ENCODE measurements at regions not wholly inside any gene's neighbourhood (a gene's known extent, or its start where the extent isn't known, plus 50 kb on each side); places are given as distances from the start of the nearest gene placed in this dataset.

GRCh38 chr15:38648121-38648843 is 83.7 kb upstream of the RASGRP1 start:
- DNase-seq, result no peak

DNA sequence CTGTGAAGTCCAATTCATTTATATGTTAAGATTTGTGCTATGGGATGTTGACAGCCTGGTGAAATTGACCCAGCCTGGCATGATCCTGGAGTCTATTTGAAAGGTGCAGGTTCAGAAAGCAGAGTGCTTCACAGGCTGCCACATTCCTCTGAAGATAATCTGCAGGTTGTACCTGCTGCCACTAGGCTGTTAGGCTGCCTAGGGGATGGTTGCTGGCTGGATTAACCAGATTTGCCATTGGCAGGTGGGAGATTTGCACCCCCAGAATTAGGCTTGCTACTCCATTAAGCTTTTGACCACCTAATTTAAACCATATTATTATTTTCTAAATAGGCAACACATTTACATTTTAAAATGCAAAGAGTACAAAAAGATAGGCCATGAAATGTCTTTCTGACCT is 85.8 kb upstream of the RASGRP1 start:
- no peak for DNase-seq

DNA sequence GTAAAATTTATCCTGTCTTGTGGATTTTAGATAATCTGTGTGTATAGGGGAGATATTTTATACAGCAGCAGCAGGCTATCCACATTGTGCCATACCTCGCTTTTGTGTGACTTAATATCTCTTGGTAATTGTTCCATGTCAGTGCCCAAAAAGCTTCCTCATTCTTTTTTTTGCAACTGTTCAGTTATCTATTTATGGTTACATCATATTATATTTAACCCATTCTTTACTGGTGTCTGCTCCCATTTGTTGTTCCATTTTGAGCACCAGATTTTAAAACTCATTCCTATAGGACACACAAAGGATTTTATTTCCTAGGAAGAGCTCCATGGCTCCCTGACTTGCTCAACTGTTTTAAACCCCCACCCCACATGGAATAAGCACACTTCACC is 86.3 kb upstream of the RASGRP1 start:
- DNase-seq, result no peak

DNA sequence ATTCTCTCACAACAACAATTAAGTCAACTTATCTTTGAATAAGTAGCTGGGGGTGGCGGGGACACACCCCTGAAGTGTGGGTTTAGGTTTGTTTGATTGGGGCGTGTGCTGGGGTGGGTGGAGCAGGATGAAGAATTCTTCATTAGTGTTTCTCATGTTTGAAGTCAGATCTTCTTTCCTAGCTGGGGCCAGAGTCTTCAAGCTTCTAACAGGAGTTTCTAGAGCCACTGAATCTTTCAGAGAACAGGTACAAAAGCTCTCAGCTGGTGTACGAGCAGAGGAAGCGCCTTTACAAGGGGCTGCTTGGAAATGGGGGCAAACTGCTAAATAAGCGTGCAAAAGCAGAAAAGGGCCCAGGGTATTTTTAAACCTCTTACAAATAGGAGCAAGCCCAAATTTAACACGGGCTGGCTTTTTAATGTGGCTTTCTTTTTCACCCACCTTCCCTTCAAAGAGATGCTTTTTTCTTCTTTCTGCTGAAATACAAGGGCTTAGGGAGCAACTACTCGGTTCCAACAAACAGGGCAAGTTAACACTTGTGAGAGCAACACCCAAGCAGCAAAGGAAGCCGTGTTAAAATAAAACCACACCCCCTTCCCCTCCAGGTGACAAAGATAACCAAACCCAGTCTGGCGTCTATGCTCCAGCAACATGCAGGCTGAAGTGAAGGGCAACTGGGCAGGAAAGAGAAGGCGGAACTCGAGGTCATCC is 86.9 kb upstream of the RASGRP1 start:
- no peak for DNase-seq

DNA sequence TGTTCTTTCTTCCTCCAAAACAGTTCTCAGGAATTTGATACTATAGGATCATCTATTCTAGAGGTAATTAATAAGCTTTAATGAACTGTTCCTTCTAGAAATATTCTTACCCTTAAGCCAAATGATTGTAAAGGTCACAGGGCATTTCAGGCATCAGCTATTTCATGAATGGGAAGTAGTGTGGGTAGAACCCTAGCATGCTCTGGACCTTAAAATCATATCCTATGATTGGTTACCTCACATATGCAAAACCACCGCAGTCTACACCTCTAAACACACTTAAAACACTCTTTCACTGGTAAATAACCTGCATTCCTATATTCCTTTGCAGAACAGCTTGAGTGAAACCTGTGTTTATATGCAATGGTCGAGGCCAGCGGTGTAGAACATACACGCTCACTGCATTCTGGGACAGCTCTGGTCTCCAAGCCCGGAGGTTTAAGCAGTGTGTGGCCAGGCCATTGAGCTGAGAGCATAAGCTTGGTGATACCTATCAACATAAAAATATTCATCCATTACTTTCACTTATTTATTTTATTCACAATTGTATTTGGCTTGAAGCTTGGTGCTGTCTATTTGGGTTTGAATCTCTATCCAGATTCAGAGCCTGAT is 87.7 kb upstream of the RASGRP1 start:
- DNase-seq, result no peak

- DNase-seq, result no peak
Measured at GRCh38 chr15:38652998-38653397, 88.4 kb upstream of the RASGRP1 start.

DNA sequence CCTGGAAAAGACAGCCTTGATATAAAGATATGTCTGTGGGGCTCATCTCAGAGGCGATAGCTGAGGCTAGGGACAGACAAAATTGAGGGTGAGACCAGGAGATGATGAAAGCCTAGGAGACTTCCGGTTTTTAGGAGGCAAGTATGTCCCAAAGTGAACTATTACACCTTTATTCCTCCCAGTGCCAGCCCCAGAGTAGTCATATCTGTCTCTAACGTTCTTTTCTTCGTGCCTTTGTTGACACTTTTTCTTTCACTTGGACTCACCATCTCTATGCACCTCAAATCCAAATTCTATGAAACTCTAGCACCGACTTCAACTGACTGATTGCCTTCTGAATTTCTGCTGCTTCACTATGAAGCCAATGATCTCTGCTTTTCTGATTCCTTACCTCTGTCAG is 93.8 kb upstream of the RASGRP1 start:
- DNase-seq, result no peak

- DNase-seq, result no peak
Measured at GRCh38 chr15:38660738-38661137, 96.1 kb upstream of the RASGRP1 start.

- DNase-seq, result no peak
Measured at GRCh38 chr15:38662033-38662802, 97.6 kb upstream of the RASGRP1 start.

- no peak for DNase-seq
Measured at GRCh38 chr15:38662805-38663204, 98.2 kb upstream of the RASGRP1 start.

DNA sequence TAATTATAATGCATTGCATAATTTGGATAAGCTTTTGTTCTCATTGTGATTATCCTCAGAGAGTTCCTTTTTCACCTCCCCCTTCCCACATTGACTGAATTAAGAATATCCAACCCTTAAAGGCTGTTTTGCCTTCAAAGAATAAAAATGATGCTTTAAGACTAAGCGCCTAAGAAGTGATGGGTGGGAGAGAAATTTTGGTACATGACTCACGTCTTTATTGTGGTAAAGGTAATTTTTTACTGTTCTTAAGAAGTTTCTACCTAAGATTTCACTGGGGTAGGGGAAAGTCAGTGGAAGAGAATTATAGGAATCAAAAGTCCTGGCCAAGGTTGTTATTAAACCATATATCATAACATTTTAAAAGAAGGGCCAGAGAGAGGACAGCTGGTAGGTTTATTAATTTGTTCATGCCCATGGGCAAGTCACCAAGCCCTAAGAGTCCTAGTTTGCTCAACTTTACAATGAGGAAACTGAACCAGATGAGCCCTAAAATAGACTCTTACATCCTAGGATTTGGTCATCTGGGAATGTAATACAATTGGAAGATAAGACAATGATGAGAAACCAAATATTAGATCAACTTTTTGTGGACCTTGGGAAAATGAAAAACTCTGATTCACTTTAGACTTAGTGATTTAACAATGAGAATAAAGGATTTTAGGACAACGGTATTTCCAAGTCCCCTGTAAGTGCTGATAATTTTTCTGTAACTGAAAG is 101.1 kb upstream of the RASGRP1 start:
- DNase-seq, result no peak

DNA sequence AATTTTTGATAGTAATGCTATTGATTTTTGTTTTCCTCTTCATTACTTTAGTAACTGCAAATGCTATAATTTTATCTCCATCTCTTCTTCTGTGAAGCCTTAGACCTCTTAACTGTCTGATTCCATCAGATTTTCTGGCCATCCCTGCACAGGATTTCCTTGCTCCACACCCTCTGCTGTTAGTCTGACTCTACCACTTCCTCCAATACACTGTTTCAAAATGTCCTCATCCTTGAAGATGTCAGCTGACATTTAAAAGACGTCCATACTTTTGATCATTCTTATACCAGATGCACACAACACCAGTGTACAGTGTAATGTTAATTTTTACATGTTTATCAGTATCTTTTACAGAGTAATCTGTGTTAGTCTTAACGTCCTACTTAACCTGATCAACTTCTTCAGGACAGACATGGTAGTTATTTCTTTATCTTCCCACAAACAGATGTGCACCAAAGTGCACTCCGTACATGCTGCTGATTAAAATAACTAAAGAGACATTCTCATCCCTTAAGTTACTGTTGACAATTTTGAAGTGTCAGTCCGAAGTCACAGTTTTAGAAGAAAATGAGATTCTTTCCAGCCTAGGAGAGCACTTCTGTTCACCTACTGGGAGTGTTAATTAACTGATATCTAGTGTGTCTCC is 102.4 kb upstream of the RASGRP1 start:
- DNase-seq, result no peak

DNA sequence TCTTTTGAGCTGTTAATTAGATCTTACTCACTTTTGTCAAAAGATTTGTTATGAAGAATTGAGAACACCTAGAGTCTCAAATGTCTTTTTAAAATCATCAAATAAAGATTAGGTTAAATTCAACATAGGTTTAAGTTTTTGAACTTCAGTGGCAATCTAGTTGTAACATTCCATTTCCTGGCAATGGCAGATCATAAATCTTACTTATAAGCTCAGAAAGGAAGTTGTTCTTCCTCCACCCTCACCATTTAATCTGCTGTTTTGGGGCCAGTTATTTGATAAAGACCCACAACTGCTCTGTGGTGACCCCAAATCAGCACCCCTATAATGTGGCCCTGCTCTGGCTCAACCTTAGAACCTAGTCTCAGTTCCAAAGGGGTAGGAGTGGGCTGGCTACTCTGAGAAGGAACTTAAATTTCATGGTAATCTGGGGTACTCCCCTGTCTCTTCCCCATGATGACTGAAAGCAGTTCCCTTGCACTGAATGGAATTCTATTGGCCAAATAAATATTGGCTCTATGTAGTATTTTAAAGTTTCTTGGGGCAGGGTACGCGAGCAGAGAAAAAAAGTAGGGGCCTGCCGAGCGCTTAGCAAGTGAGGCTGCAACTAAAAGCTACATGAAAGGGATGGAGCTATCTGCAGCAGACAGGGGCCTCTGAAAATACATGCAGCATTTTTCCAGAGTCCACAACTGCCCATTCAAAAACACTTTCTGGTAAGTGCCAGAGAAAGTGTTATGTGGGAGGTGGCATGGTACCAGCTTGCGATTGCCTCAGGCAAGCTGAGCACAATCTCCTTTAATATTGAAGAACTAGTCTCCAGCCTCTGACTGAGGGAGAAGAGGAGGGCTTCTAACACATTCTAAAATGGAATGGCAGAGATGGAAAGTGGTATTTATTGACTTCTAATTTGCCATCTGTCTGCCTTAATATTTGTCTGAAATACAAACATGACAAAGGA is 103.6 kb upstream of the RASGRP1 start:
- no peak for DNase-seq

GRCh38 chr15:38668898-38669391 is 104.3 kb upstream of the RASGRP1 start:
- no peak for DNase-seq

GRCh38 chr15:38670128-38671005 is 105.8 kb upstream of the RASGRP1 start:
- no peak for DNase-seq

- DNase-seq, result no peak
Measured at GRCh38 chr15:38671006-38671387, 106.4 kb upstream of the RASGRP1 start.

- no peak for DNase-seq
Measured at GRCh38 chr15:38671675-38672254, 107.2 kb upstream of the RASGRP1 start.

DNA sequence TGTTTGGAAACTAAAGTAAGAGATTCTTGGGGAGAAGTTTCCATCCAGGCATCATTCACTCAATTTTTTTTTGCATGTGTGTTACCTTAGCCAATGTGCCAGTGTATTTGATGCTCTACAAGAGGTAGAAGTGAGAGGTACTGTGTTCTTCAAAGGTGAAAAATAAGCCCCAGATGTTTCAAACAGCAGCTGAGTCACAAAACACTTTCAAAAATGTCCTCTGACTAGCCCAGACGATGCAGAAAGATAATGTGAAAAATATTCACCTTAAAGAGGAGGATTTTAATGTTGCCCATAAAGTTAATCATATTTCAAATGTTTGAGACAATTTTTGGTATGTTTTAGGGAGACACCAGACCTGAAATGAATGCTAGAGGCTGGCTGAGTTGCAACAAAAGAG is 107.7 kb upstream of the RASGRP1 start:
- no peak for DNase-seq

All from NCI-H510A (cell line).